CD4-positive, alpha-beta T cell treated with Interleukin-21 for 1 hour (primary cell): ENCODE measurements at regions not wholly inside any gene's neighbourhood (a gene's known extent, or its start where the extent isn't known, plus 50 kb on each side); places are given as distances from the start of the nearest gene placed in this dataset.

Experiments used
- DNase-seq: peaks from one replicate; pipeline ENCODE4 v3.0.0-alpha.2; 2020

DNA sequence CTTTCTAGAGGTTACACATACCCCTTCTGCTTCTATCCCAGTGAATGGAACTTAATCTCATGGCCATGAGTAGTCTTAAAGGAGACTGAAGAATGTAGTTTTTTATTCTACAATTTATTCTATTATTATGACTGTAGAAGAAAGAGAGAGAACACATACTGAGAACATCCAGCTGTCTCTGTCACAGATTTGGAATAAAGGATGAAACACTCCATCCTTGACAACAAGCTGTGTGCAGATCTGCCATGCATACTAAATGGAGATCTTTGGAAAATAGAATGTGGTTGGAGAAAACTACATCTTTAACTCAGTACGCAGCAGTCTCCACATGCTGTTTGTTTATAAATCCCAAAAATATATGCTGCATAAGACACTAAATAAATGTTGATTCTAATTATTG, 54.1 kb upstream of the NUDT7 start:
- DNase-seq, result no peak

- no peak for DNase-seq
These were observed 53.3 kb upstream of the NUDT7 start for GRCh38 chr16:77669057-77669456.
